ENCODE measurements at regions not wholly inside any gene's neighbourhood (a gene's known extent, or its start where the extent isn't known, plus 50 kb on each side); places are given as distances from the start of the nearest gene placed in this dataset.

- Mint-ChIP-seq H3K4me1 (ENCODE audit: low read depth) (no peaks in the 10 kb centered on the region), H3K27me3 (ENCODE audit: low read depth) (peaks cover 11% of the 10 kb centered on the region), H3K4me3 (no peak overlapping the region), H3K9me3 (no peaks in the 10 kb centered on the region), H3K27ac (no peak overlapping the region), H3K36me3 (ENCODE audit: low read depth) (no peaks in the 10 kb centered on the region)
- CTCF ChIA-PET, result interaction anchor here (0.7 kb wide), 2 partner anchors 124 to 166 kb away, joined by 3 read pairs; no protein-coding TSS in a partner anchor
- intact Hi-C loops (cut with micrococcal nuclease), result no loop called here
- DNase-seq, result no peak
Observed at GRCh38 chr10:121294630-121295029, 303.6 kb downstream of the FGFR2 start.

DNA sequence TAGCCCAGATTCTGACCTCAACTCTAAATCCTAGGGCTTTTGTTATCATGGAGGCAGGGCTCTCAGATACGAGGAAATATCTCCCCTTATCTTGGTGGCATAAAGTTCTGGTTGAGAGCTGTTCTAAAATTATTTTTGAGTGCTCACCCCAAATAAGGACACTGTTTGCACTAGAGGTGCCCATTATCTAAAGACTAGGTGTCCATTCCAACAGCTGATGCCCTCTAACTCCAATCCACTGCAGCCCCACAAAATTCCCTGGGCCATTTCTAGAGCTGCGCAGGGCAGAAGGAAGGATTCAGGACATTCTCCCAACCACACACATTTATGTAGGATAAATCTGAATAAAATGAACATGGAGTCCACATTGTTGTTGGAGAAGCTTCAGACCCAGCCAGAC is 301.9 kb downstream of the FGFR2 start:
- CTCF ChIA-PET, result no interaction called here
- DNase-seq, result no peak
- Mint-ChIP-seq H3K36me3 (ENCODE audit: low read depth) (no peaks in the 10 kb centered on the region), H3K27ac (no peak overlapping the region), H3K4me3 (no peak overlapping the region), H3K4me1 (ENCODE audit: low read depth) (no peaks in the 10 kb centered on the region), H3K27me3 (ENCODE audit: low read depth) (peaks cover 7% of the 10 kb centered on the region), H3K9me3 (no peaks in the 10 kb centered on the region)
- intact Hi-C loops (cut with micrococcal nuclease), result no loop called here

DNA sequence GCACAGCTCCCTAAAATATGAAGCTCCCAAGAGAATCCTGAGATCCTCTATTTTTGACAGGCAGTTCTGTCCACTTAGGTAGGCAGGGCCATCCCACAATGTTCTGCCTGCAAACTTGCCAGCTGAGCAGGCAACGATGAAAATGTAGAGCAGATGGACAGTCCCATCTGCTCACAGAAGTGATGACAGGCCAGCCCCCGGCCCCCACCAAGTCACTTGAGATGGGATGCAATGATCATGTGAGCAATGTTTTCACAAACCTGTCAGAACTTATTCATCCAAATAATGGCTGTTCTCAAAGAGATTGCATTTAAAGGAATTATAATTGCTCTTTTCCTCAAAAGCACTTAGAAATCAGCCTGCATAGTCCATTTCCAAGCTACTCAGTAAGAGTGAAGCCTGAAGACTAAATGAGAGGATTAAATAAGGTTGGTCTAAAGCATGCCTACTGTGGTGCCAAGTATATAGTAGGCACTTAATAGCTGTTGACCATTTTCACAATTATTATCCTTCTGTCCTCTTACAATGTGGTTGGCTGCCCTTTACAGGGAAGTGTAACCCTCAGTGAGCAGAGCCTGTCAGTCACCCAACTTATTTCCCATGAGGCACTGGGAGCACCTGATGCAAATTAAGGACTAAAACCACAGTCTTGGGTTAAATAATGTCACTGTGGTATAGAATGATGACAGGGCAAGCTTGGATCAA is 301.2 kb downstream of the FGFR2 start:
- DNase-seq, result no peak
- CTCF ChIA-PET, result no interaction called here
- H3K4me1 Mint-ChIP-seq (ENCODE audit: low read depth), result no peaks in the 10 kb centered on the region
- H3K4me3 Mint-ChIP-seq, result no peak overlapping the region
- no peak overlapping the region for H3K27ac Mint-ChIP-seq
- intact Hi-C loops (cut with micrococcal nuclease), result no loop called here
- no peaks in the 10 kb centered on the region for H3K36me3 Mint-ChIP-seq (ENCODE audit: low read depth)
- H3K9me3 Mint-ChIP-seq, result no peaks in the 10 kb centered on the region
- peaks cover 7% of the 10 kb centered on the region for H3K27me3 Mint-ChIP-seq (ENCODE audit: low read depth)

- CTCF ChIA-PET, result no interaction called here
- no peaks in the 10 kb centered on the region for H3K27me3 Mint-ChIP-seq (ENCODE audit: low read depth)
- H3K4me3 Mint-ChIP-seq, result no peak overlapping the region
- no peak overlapping the region for H3K27ac Mint-ChIP-seq
- intact Hi-C loops (cut with micrococcal nuclease), result no loop called here
- H3K36me3 Mint-ChIP-seq (ENCODE audit: low read depth), result no peaks in the 10 kb centered on the region
- no peak for DNase-seq
- no peaks in the 10 kb centered on the region for H3K9me3 Mint-ChIP-seq
- H3K4me1 Mint-ChIP-seq (ENCODE audit: low read depth), result no peaks in the 10 kb centered on the region
Observed at GRCh38 chr10:121300723-121301122, 297.5 kb downstream of the FGFR2 start.

- Mint-ChIP-seq H3K27ac (no peak overlapping the region), H3K4me1 (ENCODE audit: low read depth) (no peaks in the 10 kb centered on the region), H3K9me3 (no peaks in the 10 kb centered on the region), H3K4me3 (no peak overlapping the region), H3K36me3 (ENCODE audit: low read depth) (no peaks in the 10 kb centered on the region), H3K27me3 (ENCODE audit: low read depth) (no peaks in the 10 kb centered on the region)
- CTCF ChIA-PET, result no interaction called here
- no peak for DNase-seq
- intact Hi-C loops (cut with micrococcal nuclease), result no loop called here
Observed at GRCh38 chr10:121302541-121303180, 295.6 kb downstream of the FGFR2 start.

GRCh38 chr10:121303287-121303890 is 294.9 kb downstream of the FGFR2 start:
- H3K36me3 Mint-ChIP-seq (ENCODE audit: low read depth), result no peaks in the 10 kb centered on the region
- H3K27me3 Mint-ChIP-seq (ENCODE audit: low read depth), result no peaks in the 10 kb centered on the region
- intact Hi-C loops (cut with micrococcal nuclease), result no loop called here
- no peak overlapping the region for H3K4me3 Mint-ChIP-seq
- H3K9me3 Mint-ChIP-seq, result no peaks in the 10 kb centered on the region
- no peak for DNase-seq
- no peak overlapping the region for H3K27ac Mint-ChIP-seq
- no peaks in the 10 kb centered on the region for H3K4me1 Mint-ChIP-seq (ENCODE audit: low read depth)
- CTCF ChIA-PET, result no interaction called here

- no peaks in the 10 kb centered on the region for H3K4me1 Mint-ChIP-seq (ENCODE audit: low read depth)
- H3K36me3 Mint-ChIP-seq (ENCODE audit: low read depth), result no peaks in the 10 kb centered on the region
- H3K27ac Mint-ChIP-seq, result no peak overlapping the region
- DNase-seq, result no peak
- no peaks in the 10 kb centered on the region for H3K9me3 Mint-ChIP-seq
- H3K27me3 Mint-ChIP-seq (ENCODE audit: low read depth), result no peaks in the 10 kb centered on the region
- no peak overlapping the region for H3K4me3 Mint-ChIP-seq
- CTCF ChIA-PET, result interaction anchor here (0.7 kb wide), 1 partner anchor 24 kb away, joined by 4 read pairs; no protein-coding TSS in a partner anchor
- intact Hi-C loops (cut with micrococcal nuclease), result no loop called here
Observed at GRCh38 chr10:121305066-121305465, 293.2 kb downstream of the FGFR2 start.

DNA sequence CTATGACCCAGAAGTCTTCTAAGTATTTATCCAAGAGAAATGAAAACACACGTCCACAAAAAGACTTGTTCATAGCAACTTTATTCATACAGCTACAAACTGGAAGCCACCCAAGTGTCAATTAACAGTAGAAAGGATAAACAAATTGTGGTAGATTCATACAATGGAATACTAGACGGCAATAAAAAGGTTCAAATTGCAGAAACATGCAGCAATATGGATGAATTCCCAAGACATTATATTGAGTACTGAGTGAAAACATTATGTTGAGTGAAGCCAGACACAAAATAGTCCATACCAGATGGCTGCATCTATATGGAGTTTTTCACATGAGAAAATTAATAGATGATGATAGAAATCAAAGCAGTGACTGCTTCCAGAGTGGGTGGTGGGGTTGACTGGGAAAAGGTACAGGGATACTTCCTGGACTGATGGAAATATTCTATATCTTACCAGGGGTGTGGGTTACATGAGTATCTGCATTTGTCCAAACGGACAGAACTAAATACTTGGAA is 292.0 kb downstream of the FGFR2 start:
- CTCF ChIA-PET, result no interaction called here
- Mint-ChIP-seq H3K9me3 (no peaks in the 10 kb centered on the region), H3K27ac (no peak overlapping the region), H3K4me3 (no peak overlapping the region), H3K36me3 (ENCODE audit: low read depth) (no peaks in the 10 kb centered on the region), H3K4me1 (ENCODE audit: low read depth) (no peaks in the 10 kb centered on the region), H3K27me3 (ENCODE audit: low read depth) (no peaks in the 10 kb centered on the region)
- intact Hi-C loops (cut with micrococcal nuclease), result no loop called here
- DNase-seq, result no peak

GRCh38 chr10:121307411-121307980 is 290.7 kb downstream of the FGFR2 start:
- H3K27ac Mint-ChIP-seq, result no peak overlapping the region
- no peak for DNase-seq
- H3K9me3 Mint-ChIP-seq, result no peaks in the 10 kb centered on the region
- CTCF ChIA-PET, result no interaction called here
- H3K36me3 Mint-ChIP-seq (ENCODE audit: low read depth), result no peaks in the 10 kb centered on the region
- no peaks in the 10 kb centered on the region for H3K27me3 Mint-ChIP-seq (ENCODE audit: low read depth)
- intact Hi-C loops (cut with micrococcal nuclease), result no loop called here
- H3K4me1 Mint-ChIP-seq (ENCODE audit: low read depth), result no peaks in the 10 kb centered on the region
- H3K4me3 Mint-ChIP-seq, result no peak overlapping the region

DNA sequence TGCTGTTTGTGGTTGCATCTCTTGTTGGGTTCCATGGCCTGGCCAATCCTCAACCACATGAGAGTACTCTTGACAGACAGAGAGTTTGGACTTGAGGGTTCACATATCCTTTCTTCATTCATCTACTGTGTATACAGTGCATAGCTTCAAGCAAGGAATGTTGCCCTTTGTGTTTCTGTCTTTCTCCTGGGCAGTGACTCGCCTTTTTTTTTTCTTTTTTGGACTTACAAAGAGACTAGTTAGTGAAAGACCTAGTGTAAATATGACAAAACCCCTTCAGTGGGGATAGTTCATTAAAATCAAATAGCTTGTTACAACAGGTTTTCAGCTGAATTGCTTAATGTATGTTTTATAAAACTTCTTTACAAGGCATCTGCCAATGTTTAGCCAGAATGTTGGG is 290.2 kb downstream of the FGFR2 start:
- no peaks in the 10 kb centered on the region for H3K36me3 Mint-ChIP-seq (ENCODE audit: low read depth)
- no peaks in the 10 kb centered on the region for H3K9me3 Mint-ChIP-seq
- no peak for DNase-seq
- no peak overlapping the region for H3K4me3 Mint-ChIP-seq
- CTCF ChIA-PET, result no interaction called here
- no peaks in the 10 kb centered on the region for H3K27me3 Mint-ChIP-seq (ENCODE audit: low read depth)
- no peaks in the 10 kb centered on the region for H3K4me1 Mint-ChIP-seq (ENCODE audit: low read depth)
- intact Hi-C loops (cut with micrococcal nuclease), result no loop called here
- H3K27ac Mint-ChIP-seq, result no peak overlapping the region

DNA sequence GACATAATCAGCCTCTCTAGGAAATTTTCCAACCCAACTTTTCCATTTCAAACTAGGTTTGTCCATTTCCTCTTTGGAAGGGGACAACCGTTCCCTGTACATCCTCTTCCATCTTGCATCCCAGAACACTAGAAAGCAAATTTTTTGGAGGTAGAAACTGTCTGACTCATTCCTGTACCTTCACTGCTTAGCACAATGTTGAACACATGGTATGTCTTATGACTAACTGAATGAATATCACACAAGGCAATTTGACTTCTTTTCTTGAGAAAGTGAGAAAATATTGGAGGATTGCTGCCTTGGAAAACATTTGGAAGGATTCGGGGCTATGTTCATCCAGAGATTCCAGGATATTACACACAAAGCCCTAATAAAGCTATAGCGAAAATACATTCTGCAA is 289.1 kb downstream of the FGFR2 start:
- Mint-ChIP-seq H3K36me3 (ENCODE audit: low read depth) (no peaks in the 10 kb centered on the region), H3K9me3 (no peaks in the 10 kb centered on the region), H3K4me3 (no peak overlapping the region), H3K27ac (no peak overlapping the region), H3K4me1 (ENCODE audit: low read depth) (no peaks in the 10 kb centered on the region), H3K27me3 (ENCODE audit: low read depth) (no peaks in the 10 kb centered on the region)
- DNase-seq, result no peak
- CTCF ChIA-PET, result no interaction called here
- intact Hi-C loops (cut with micrococcal nuclease), result no loop called here

DNA sequence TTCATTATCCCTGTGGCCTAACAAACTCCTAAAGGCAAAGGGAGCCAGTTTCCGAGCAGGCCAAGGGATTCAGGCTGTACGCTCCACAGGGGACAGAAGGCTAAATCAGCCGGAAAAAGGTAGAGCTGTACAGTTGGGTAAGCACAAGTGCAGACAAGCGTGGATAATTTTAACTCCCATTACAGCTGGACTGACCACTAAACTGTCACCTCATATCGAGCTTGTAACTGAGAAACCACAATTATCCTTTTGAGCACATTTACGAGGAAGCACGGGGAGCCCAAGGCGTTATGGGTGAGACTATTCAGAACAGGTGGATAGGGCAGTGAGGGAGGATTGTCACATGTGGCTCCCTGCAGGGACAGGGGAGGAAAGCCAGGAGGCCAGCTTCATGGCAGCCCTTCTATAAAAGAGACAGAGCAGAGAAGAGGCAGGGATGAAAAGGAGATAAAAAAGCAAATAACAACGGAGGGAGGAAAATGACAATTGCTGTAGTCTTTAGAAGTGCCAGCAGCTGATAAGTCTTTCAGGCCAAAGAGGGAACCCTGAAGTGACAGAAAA is 288.0 kb downstream of the FGFR2 start:
- intact Hi-C loops (cut with micrococcal nuclease), result no loop called here
- H3K27ac Mint-ChIP-seq, result no peak overlapping the region
- peaks cover 2% of the 10 kb centered on the region for H3K9me3 Mint-ChIP-seq
- H3K4me3 Mint-ChIP-seq, result no peak overlapping the region
- no peaks in the 10 kb centered on the region for H3K27me3 Mint-ChIP-seq (ENCODE audit: low read depth)
- no peaks in the 10 kb centered on the region for H3K36me3 Mint-ChIP-seq (ENCODE audit: low read depth)
- CTCF ChIA-PET, result no interaction called here
- H3K4me1 Mint-ChIP-seq (ENCODE audit: low read depth), result no peaks in the 10 kb centered on the region
- DNase-seq, result no peak

Measured in activated naive CD4-positive, alpha-beta T cell treated with anti-CD3 and anti-CD28 coated beads for 36 hours (primary cell).